ENCODE measurements at regions not wholly inside any gene's neighbourhood (a gene's known extent, or its start where the extent isn't known, plus 50 kb on each side); places are given as distances from the start of the nearest gene placed in this dataset.

DNA sequence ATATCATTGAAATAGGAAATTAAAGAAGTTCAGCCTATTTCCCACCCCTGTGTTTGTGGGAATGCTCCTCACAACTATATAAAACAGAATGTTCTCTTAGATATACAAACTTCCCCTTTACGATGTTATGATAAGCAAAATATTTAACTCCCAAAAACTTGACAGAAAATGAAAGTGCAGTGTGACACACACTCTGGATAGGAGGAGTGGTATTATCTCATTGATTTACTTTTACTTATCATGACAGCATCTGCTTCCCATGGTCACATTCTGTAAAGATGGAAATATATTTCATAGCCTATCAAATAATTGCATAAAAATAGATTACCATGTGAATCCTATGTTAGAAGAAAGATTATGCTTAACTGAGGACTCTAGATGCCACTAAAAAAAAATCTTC lies 96.6 kb upstream of the STK17B start:
- no peak for DNase-seq
- no peaks in the 10 kb centered on the region for H3K36me3 ChIP-seq
- no peaks in the 10 kb centered on the region for H3K4me1 ChIP-seq (ENCODE audit: insufficient read depth)
- WGBS, 3 donors = 9 to 18% (median 10%) methylated on average over 1 of the region's 1 CpG
- H3K27me3 ChIP-seq = no peaks in the 10 kb centered on the region
- intact Hi-C loops (cut with DNase I) = no loop called here
- no peak overlapping the region for H3K27ac ChIP-seq
- no peak overlapping the region for H3K4me3 ChIP-seq
- no peak for TF ChIP-seq EP300 (IDR thresholded peaks at IDR 0.05)
- no peak for TF ChIP-seq POLR2A (IDR thresholded peaks at IDR 0.05)
- TF ChIP-seq, protein P1, sequence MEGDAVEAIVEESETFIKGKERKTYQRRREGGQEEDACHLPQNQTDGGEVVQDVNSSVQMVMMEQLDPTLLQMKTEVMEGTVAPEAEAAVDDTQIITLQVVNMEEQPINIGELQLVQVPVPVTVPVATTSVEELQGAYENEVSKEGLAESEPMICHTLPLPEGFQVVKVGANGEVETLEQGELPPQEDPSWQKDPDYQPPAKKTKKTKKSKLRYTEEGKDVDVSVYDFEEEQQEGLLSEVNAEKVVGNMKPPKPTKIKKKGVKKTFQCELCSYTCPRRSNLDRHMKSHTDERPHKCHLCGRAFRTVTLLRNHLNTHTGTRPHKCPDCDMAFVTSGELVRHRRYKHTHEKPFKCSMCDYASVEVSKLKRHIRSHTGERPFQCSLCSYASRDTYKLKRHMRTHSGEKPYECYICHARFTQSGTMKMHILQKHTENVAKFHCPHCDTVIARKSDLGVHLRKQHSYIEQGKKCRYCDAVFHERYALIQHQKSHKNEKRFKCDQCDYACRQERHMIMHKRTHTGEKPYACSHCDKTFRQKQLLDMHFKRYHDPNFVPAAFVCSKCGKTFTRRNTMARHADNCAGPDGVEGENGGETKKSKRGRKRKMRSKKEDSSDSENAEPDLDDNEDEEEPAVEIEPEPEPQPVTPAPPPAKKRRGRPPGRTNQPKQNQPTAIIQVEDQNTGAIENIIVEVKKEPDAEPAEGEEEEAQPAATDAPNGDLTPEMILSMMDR (IDR thresholded peaks at IDR 0.05) = no peak
- H3K9me3 ChIP-seq = no peaks in the 10 kb centered on the region

DNA sequence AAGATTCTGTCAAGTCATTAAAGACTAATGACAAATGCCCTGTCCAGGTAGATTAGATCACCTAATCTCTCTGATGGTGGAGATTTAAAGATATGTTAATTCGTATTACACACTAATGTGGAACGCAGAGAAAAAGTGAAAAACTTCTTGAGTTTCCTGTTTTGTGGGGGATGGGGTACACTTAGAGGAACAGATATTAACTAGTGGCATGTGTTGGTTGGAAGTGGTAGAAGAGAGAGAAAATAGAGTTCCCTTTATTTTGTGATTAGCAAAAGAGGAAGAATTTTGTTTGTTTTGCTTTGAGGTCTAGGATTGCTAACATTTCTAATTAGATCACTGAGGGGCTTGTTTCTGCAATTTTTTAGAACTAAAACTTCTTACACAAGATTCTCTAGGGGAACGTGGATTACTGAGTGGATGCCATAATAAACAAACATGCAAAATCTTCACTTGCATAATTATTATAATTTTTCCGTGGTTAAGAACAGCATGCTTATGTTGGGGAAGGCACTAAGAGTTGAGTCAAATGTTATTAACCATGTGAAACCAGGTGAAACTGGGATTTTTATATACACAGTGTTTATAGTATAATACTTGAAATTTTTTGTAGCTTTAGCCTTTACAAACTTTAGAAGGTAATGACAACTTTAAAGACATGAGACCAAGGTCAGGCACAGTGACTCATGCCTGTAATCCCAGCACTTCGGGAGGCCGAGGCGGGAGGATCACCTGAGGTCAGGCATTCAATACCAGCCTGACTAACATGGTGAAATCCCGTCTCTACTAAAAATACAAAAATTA lies 97.4 kb upstream of the STK17B start:
- WGBS, 3 donors = 22 to 47% (median 28%) methylated on average over 8 of the region's 8 CpGs
- intact Hi-C loops (cut with DNase I) = no loop called here
- H3K36me3 ChIP-seq = no peaks in the 10 kb centered on the region
- DNase-seq = no peak
- H3K4me1 ChIP-seq (ENCODE audit: insufficient read depth) = no peaks in the 10 kb centered on the region
- H3K27ac ChIP-seq = no peak overlapping the region
- TF ChIP-seq, protein P1 (IDR thresholded peaks at IDR 0.05) = no peak
- TF ChIP-seq POLR2A (IDR thresholded peaks at IDR 0.05) = no peak
- no peak for TF ChIP-seq EP300 (IDR thresholded peaks at IDR 0.05)
- H3K4me3 ChIP-seq = no peak overlapping the region
- H3K27me3 ChIP-seq = no peaks in the 10 kb centered on the region
- no peaks in the 10 kb centered on the region for H3K9me3 ChIP-seq

DNA sequence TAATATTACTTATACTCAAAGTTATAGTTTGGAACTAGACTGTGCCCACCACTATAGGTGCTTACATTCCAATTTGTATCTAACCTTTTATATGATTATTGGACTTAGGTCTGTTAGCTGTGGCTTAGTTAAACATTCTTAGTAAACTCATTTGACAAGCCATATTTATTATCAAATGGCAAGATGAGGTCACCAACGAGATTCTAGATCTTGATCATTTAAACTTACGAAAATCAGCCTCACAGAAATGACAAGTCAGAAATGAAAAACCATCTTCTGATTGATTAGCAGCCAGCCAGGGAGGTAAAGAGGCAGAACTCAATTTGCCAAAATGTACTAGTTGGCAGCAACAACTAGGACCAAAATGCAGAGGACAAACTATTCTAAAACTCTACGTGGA lies 100.4 kb upstream of the STK17B start:
- TF ChIP-seq, protein P1 (IDR thresholded peaks at IDR 0.05) = no peak
- TF ChIP-seq EP300 (IDR thresholded peaks at IDR 0.05) = no peak
- no peak for TF ChIP-seq POLR2A (IDR thresholded peaks at IDR 0.05)
- intact Hi-C loops (cut with DNase I) = no loop called here
- H3K4me3 ChIP-seq = no peak overlapping the region
- no peaks in the 10 kb centered on the region for H3K27me3 ChIP-seq
- no peaks in the 10 kb centered on the region for H3K36me3 ChIP-seq
- no peaks in the 10 kb centered on the region for H3K4me1 ChIP-seq (ENCODE audit: insufficient read depth)
- H3K27ac ChIP-seq = no peak overlapping the region
- 93 to 94% (median 93%) methylated on average over 3 of the region's 3 CpGs for WGBS, 3 donors
- H3K9me3 ChIP-seq = no peaks in the 10 kb centered on the region
- no peak for DNase-seq

DNA sequence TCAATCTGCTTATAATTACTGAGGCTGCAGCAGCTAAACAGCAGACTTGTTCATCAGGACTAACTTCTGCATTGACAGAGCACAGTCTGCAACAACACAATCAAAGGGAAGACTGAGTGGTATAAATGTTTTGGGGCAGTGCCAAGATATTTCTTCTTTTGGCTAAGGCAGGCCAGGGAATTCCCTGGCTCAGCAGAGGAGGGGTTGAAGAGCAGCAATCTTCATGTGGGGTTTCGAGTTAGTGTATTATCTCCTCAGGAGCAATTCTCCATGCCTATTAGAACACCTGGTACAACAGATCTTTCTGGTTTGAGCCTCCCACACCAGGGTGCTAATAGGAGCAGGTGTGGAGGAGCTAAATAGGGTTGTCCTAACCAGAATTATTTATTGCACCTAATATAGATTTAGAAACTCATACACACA lies 103.0 kb upstream of the STK17B start:
- H3K4me3 ChIP-seq = no peak overlapping the region
- TF ChIP-seq POLR2A (IDR thresholded peaks at IDR 0.05) (no peak), EP300 (IDR thresholded peaks at IDR 0.05) (no peak)
- TF ChIP-seq, protein P1 (IDR thresholded peaks at IDR 0.05) = no peak
- WGBS, 3 donors = 7 to 42% (median 18%) methylated on average over 1 of the region's 1 CpG
- no peaks in the 10 kb centered on the region for H3K27me3 ChIP-seq
- intact Hi-C loops (cut with DNase I) = no loop called here
- no peak for DNase-seq
- H3K36me3 ChIP-seq = no peaks in the 10 kb centered on the region
- H3K27ac ChIP-seq = no peak overlapping the region
- no peaks in the 10 kb centered on the region for H3K9me3 ChIP-seq
- no peaks in the 10 kb centered on the region for H3K4me1 ChIP-seq (ENCODE audit: insufficient read depth)

Measured in ovary (tissue), 7 donors.